ENCODE measurements at regions not wholly inside any gene's neighbourhood (a gene's known extent, or its start where the extent isn't known, plus 50 kb on each side); places are given as distances from the start of the nearest gene placed in this dataset.

DNA sequence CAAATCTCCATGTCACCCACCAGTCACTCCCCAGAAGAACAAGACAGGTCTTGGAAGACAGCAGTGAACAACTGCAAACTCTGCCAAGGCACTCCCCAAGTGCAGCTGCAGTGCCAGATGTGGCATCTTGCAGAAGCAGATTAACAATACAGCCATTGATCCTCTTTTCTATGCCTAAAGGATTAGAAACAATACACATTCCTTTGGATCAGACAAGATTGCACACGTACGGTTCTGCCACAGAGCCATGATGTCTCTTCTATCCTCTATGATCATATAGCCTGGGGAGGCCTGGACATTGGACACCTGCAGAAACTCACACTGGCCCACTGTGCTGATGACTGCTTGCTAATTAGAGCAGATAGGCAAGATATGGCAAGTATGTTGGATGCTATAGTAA, 155.9 kb downstream of the MYLK4 start:
- intact Hi-C loops (cut with micrococcal nuclease; ENCODE audit: unreplicated experiment): no loop called here

More for the DNA sequence above, 155.9 kb downstream of the MYLK4 start:
- Histone ChIP-seq H3K9me3 (ENCODE audit: low read length) (no peaks in the 10 kb centered on the region), H3K27ac (ENCODE audit: extremely low read length, insufficient read depth, low read length) (no peak overlapping the region), H3K4me3 (replicated peaks in 1 of 3; ENCODE audit: insufficient read depth in 1 of 3, low read depth in 2 of 3, low read length in 3 of 3) (no peak overlapping the region), H3K4me2 (ENCODE audit: low read depth, low read length) (no peak overlapping the region), H2AFZ (ENCODE audit: low read length) (no peak overlapping the region), H3K36me3 (replicated peaks in 1 of 2; ENCODE audit: control insufficient read depth in 1 of 2, insufficient read depth in 2 of 2, low read length in 2 of 2) (no peaks in the 10 kb centered on the region), H3K4me1 (ENCODE audit: insufficient read depth, low read length) (peaks cover 2% of the 10 kb centered on the region; the same call in 1 of the 2 replicates), H4K20me1 (ENCODE audit: insufficient read depth, low read length) (no peaks in the 10 kb centered on the region), H3K27me3 (ENCODE audit: control insufficient read depth in 1 of 2, insufficient read depth in 2 of 2, low read length in 2 of 2) (no peaks in the 10 kb centered on the region; a peak in 1 of 5 replicates), H3K9ac (ENCODE audit: insufficient read depth, low read depth, low read length) (no peak overlapping the region), H3K79me2 (ENCODE audit: insufficient read depth, low read length) (no peaks in the 10 kb centered on the region)
- ChIA-PET CTCF (ENCODE audit: low intra/inter-chr PET ratio, low total read pairs) (no interaction called here), POLR2A (no interaction called here)
- in situ Hi-C loops (cut with HindIII; ENCODE audit: extremely low pct_ligation_motif_present, low pct_unique_long_range_greater_than_20kb): no loop called here
- BruUV-seq (replicated peaks): no TSS peak
- ATAC-seq (no peak), DNase-seq (ENCODE audit: low spot score) (no peak), FAIRE-seq (no peak)
- 64% methylated on average over 2 of the region's 2 CpGs for WGBS (ENCODE audit: low lambda C conversion rate)
- TF ChIP-seq U2AF2 (IDR thresholded peaks at IDR 0.05; ENCODE audit: low read depth, low read length) (no peak), ZNF431 (CRISPR knock-in tag; IDR thresholded peaks at IDR 0.05; ENCODE audit: borderline replicate concordance, low read depth) (no peak), PRPF4 (IDR thresholded peaks at IDR 0.05; ENCODE audit: low read depth, low read length, poor library complexity, severe bottlenecking) (no peak), RBM22 (optimal IDR thresholded peaks at IDR 0.05; ENCODE audit: low read length) (no peak), ZNF292 (CRISPR knock-in tag; IDR thresholded peaks at IDR 0.05; ENCODE audit: borderline replicate concordance, low read depth) (no peak), GATA4 (IDR thresholded peaks at IDR 0.05; ENCODE audit: borderline replicate concordance, low read depth) (no peak), KLF12 (CRISPR knock-in tag; IDR thresholded peaks at IDR 0.05; ENCODE audit: borderline replicate concordance) (no peak), HNRNPL (IDR thresholded peaks at IDR 0.05; ENCODE audit: low read depth, low read length) (no peak), KAT8 (CRISPR knock-in tag; IDR thresholded peaks at IDR 0.05) (no peak), ZNF20 (CRISPR knock-in tag; IDR thresholded peaks at IDR 0.05) (no peak), ZNF788 (CRISPR knock-in tag; IDR thresholded peaks at IDR 0.05; ENCODE audit: borderline replicate concordance) (no peak), ZNF713 (CRISPR knock-in tag; IDR thresholded peaks at IDR 0.05) (no peak), ZBTB1 (CRISPR knock-in tag; IDR thresholded peaks at IDR 0.05; ENCODE audit: borderline replicate concordance) (no peak)
- TF ChIP-seq, protein P1, sequence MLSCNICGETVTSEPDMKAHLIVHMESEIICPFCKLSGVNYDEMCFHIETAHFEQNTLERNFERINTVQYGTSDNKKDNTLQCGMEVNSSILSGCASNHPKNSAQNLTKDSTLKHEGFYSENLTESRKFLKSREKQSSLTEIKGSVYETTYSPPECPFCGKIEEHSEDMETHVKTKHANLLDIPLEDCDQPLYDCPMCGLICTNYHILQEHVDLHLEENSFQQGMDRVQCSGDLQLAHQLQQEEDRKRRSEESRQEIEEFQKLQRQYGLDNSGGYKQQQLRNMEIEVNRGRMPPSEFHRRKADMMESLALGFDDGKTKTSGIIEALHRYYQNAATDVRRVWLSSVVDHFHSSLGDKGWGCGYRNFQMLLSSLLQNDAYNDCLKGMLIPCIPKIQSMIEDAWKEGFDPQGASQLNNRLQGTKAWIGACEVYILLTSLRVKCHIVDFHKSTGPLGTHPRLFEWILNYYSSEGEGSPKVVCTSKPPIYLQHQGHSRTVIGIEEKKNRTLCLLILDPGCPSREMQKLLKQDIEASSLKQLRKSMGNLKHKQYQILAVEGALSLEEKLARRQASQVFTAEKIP (CRISPR knock-in tag; IDR thresholded peaks at IDR 0.05; ENCODE audit: borderline replicate concordance): no peak
- TF ChIP-seq, protein P2, sequence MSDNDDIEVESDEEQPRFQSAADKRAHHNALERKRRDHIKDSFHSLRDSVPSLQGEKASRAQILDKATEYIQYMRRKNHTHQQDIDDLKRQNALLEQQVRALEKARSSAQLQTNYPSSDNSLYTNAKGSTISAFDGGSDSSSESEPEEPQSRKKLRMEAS (IDR thresholded peaks at IDR 0.05): no peak
- TF ChIP-seq, protein P3, sequence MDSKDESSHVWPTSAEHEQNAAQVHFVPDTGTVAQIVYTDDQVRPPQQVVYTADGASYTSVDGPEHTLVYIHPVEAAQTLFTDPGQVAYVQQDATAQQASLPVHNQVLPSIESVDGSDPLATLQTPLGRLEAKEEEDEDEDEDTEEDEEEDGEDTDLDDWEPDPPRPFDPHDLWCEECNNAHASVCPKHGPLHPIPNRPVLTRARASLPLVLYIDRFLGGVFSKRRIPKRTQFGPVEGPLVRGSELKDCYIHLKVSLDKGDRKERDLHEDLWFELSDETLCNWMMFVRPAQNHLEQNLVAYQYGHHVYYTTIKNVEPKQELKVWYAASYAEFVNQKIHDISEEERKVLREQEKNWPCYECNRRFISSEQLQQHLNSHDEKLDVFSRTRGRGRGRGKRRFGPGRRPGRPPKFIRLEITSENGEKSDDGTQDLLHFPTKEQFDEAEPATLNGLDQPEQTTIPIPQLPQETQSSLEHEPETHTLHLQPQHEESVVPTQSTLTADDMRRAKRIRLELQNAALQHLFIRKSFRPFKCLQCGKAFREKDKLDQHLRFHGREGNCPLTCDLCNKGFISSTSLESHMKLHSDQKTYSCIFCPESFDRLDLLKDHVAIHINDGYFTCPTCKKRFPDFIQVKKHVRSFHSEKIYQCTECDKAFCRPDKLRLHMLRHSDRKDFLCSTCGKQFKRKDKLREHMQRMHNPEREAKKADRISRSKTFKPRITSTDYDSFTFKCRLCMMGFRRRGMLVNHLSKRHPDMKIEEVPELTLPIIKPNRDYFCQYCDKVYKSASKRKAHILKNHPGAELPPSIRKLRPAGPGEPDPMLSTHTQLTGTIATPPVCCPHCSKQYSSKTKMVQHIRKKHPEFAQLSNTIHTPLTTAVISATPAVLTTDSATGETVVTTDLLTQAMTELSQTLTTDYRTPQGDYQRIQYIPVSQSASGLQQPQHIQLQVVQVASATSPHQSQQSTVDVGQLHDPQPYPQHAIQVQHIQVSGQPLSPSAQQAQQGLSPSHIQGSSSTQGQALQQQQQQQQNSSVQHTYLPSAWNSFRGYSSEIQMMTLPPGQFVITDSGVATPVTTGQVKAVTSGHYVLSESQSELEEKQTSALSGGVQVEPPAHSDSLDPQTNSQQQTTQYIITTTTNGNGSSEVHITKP (CRISPR knock-in tag; IDR thresholded peaks at IDR 0.05; ENCODE audit: low read depth): no peak
